HG02759 (cell line): ENCODE measurements at regions not wholly inside any gene's neighbourhood (a gene's known extent, or its start where the extent isn't known, plus 50 kb on each side); places are given as distances from the start of the nearest gene placed in this dataset.
"Not testable (repeated sequence)": the region's sequence is repeated elsewhere in the genome, so short reads cannot be mapped to it uniquely, and the experiment has no call there.

ENCODE experiments used
- ATAC-seq: cut with Tn5 transposase; IDR thresholded peaks from one replicate; pipeline ENCODE4 v1.9.1; 2021; ENCODE audit warnings: mild to moderate bottlenecking, moderate library complexity; ENCODE audit not compliant: unreplicated experiment

GRCh38 chr3:164390046-164390445 lies 688.2 kb downstream of the SI start:
- ATAC-seq: no peak

GRCh38 chr3:164387236-164387635 lies 691.1 kb downstream of the SI start:
- ATAC-seq: no peak

- ATAC-seq: no peak
Observed at GRCh38 chr3:164380156-164380555, 698.1 kb downstream of the SI start.

- ATAC-seq: no peak
Observed at GRCh38 chr3:164377466-164377865, 700.8 kb downstream of the SI start.

- ATAC-seq: no peak
Observed at GRCh38 chr3:164375995-164376394, 702.3 kb downstream of the SI start.

GRCh38 chr3:164375538-164375937 lies 702.8 kb downstream of the SI start:
- no peak for ATAC-seq

- no peak for ATAC-seq
Observed at GRCh38 chr3:164371681-164372080, 706.6 kb downstream of the SI start.

GRCh38 chr3:164370970-164371369 lies 707.3 kb downstream of the SI start:
- ATAC-seq: no peak

GRCh38 chr3:164365242-164365641 lies 713.1 kb downstream of the SI start:
- ATAC-seq: no peak

- ATAC-seq: no peak
Observed at GRCh38 chr3:164364111-164364510, 714.2 kb downstream of the SI start.

- no peak for ATAC-seq
Observed at GRCh38 chr3:164360738-164361406, 717.4 kb downstream of the SI start.

GRCh38 chr3:164360078-164360578 lies 718.2 kb downstream of the SI start:
- no peak for ATAC-seq

GRCh38 chr3:164352991-164353390 lies 725.3 kb downstream of the SI start:
- ATAC-seq: no peak

- ATAC-seq: no peak
Observed at GRCh38 chr3:164351131-164351530, 727.2 kb downstream of the SI start.

- ATAC-seq: not testable (repeated sequence)
Observed at GRCh38 chr3:164342206-164342605, 736.1 kb downstream of the SI start.

- no peak for ATAC-seq
Observed at GRCh38 chr3:164341086-164341485, 737.2 kb downstream of the SI start.

GRCh38 chr3:164340273-164340672 lies 738.0 kb downstream of the SI start:
- no peak for ATAC-seq

GRCh38 chr3:164332831-164333802 lies 745.2 kb downstream of the SI start:
- no peak for ATAC-seq

- ATAC-seq: no peak
Observed at GRCh38 chr3:164326714-164327113, 751.6 kb downstream of the SI start.

- ATAC-seq: no peak
Observed at GRCh38 chr3:164320962-164321361, 757.3 kb downstream of the SI start.

GRCh38 chr3:164306042-164306441 lies 772.3 kb downstream of the SI start:
- no peak for ATAC-seq

GRCh38 chr3:164303894-164304293 lies 774.4 kb downstream of the SI start:
- no peak for ATAC-seq
